Tibial artery (tissue), 4 donors: ENCODE measurements at regions not wholly inside any gene's neighbourhood (a gene's known extent, or its start where the extent isn't known, plus 50 kb on each side); places are given as distances from the start of the nearest gene placed in this dataset.

Source experiments
- DNase-seq, 2 donors: peaks; one replicate each; pipeline ENCODE4 v3.0.0-alpha.2; 2019
- H3K27ac ChIP-seq, 2 donors: fragments of 200-600 bp; sonication (generic) in 1 of 2; 1 replicate in 1 of 2; 2 replicates in 1 of 2; pipeline ENCODE4 v1.5.1; 2018 to 2019; ENCODE audit warnings: mild to moderate bottlenecking in 1 of 2
- H3K27me3 ChIP-seq, 2 donors: fragments of 200-600 bp; sonication (generic) in 1 of 2; one replicate each; pipeline versions ENCODE4 v1.5.1 to v1.6.0; 2016 to 2019
- H3K36me3 ChIP-seq, 3 donors: fragments of 200-600 bp; sonication (generic) in 2 of 3; one replicate each; pipeline ENCODE4 v1.5.1; 2016 to 2019; ENCODE audit warnings: mild to moderate bottlenecking in 2 of 3
- H3K4me1 ChIP-seq, 4 donors: fragments of 200-600 bp; sonication (generic) in 2 of 4; 1 replicate in 3 of 4; 2 replicates in 1 of 4; pipeline ENCODE4 v1.5.1; 2016 to 2019
- H3K4me3 ChIP-seq, 2 donors: fragments of 200-600 bp; sonication (generic) in 1 of 2; 1 replicate in 1 of 2; 2 replicates in 1 of 2; pipeline ENCODE4 v1.5.1; 2018 to 2019; ENCODE audit warnings: mild to moderate bottlenecking in 2 of 2
- H3K9me3 ChIP-seq, 3 donors: fragments of 200-600 bp; sonication (generic) in 1 of 3; one replicate each; pipeline ENCODE4 v1.5.1; 2016 to 2019
- CTCF ChIP-seq, 2 experiments: fragments of 200-600 bp in 1 of 2; fragments of 450-650 bp in 1 of 2; IDR thresholded peaks; one replicate each; pipeline ENCODE4 v1.5.1; 2017 to 2019; ENCODE audit warnings: antibody characterized with exemption in 2 of 2, mild to moderate bottlenecking in 1 of 2, moderate library complexity in 1 of 2
- intact Hi-C: fragments of 100-400 bp; cut with DNase I; formaldehyde crosslinking; loops from one replicate; pipeline ENCODE4 v1.15.0; 2023; ENCODE audit warnings: low total_unique reads

DNA sequence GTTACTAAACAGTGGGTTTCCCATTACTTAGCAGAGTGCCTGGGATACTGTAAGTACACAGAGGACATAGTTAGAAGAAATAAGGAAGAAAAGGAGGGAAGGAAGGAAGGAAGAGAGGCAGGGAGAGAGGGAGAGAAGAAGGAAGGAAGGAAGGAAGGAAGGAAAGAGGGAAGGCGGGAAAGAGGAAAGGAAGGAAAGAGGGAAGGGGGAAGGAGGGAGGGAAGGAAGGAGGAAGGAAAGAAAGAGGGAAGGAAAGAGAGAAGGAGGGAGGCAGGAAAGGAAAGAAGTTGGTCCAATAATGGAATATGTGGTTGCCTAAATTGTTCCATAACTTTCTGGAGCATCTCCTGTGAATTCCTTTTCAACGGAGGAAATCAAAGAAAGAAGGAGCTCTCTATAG is 1230.4 kb downstream of the AACS start:
- Histone ChIP-seq H3K27me3 (no peaks in the 10 kb centered on the region), H3K4me3 (no peak overlapping the region), H3K9me3 (peaks cover 0 to 14% (median 0%) of the 10 kb centered on the region in 3 donors), H3K4me1 (no peaks in the 10 kb centered on the region), H3K27ac (no peak overlapping the region), H3K36me3 (no peaks in the 10 kb centered on the region)
- no peak for DNase-seq
- intact Hi-C loops: no loop called here
- no peak for TF ChIP-seq CTCF (IDR thresholded peaks at IDR 0.05)

DNA sequence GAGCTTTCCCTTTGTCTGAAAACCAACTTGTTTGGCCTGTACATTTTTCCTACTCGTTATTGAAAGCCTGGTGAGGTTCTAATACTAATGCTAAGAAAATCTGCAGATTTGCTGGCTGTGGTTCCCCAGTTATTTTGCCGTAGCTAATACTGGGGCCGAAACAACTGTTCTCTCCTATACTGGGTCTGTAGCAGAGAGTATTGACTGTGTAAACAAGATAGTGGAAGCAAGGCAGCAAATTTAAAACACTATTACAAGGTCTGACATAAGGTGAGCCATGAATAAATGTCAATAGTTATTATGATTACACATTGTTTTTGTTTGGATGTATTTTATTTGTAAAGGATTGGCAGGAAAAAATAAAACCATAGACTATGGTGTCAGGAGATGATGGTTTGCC is 1244.0 kb downstream of the AACS start:
- H3K4me3 ChIP-seq: no peak overlapping the region
- no peaks in the 10 kb centered on the region for H3K27me3 ChIP-seq
- H3K9me3 ChIP-seq: peaks cover 0 to 8% (median 0%) of the 10 kb centered on the region in 3 donors
- H3K4me1 ChIP-seq: no peaks in the 10 kb centered on the region
- DNase-seq: no peak
- no peaks in the 10 kb centered on the region for H3K36me3 ChIP-seq
- intact Hi-C loops: no loop called here
- no peak overlapping the region for H3K27ac ChIP-seq
- TF ChIP-seq CTCF (IDR thresholded peaks at IDR 0.05): no peak

DNA sequence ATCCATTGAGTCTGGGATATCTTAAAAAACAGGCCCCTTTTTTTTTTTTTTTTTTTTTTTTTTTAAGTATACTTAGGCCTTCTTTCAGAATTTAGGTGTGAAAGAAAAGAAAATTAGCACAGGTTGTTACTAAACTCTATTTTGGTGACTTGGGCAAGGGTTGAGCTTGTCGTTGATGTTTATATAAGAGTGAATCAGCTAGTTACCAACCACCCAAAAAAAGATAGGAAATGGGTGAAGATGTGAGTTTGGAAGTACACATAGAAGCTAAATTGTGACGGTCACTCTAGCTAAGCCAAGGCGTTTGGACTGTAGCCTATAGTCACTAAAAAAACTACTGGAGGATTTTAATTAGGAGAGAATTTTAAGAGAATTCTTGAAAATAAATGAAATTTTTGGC is 1247.2 kb downstream of the AACS start:
- Histone ChIP-seq H3K4me3 (no peak overlapping the region), H3K9me3 (no peaks in the 10 kb centered on the region), H3K27ac (no peak overlapping the region), H3K27me3 (no peaks in the 10 kb centered on the region), H3K4me1 (no peaks in the 10 kb centered on the region), H3K36me3 (no peaks in the 10 kb centered on the region)
- DNase-seq: no peak
- intact Hi-C loops: no loop called here
- no peak for TF ChIP-seq CTCF (IDR thresholded peaks at IDR 0.05)

DNA sequence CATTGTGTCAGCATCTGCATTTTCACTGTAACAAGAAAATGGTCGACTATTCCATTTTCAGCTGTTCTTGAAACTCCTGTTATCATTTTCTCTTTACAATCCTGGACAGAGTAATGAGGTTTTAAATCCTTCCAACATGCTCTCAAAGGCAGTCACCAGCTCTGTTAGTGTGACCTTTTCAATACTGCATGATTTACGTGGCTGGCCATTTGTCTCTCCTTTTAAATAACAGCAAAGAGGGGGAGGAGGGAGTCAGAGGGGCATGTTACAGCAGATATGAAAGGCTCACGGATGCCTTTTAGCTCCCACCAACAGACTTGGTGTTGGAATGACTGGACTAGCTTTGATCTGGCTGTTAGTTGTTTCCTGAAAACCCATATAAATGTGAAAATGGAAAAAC is 1251.2 kb downstream of the AACS start:
- DNase-seq: no peak
- H3K4me1 ChIP-seq: no peaks in the 10 kb centered on the region
- no peak overlapping the region for H3K4me3 ChIP-seq
- H3K27ac ChIP-seq: no peak overlapping the region
- H3K27me3 ChIP-seq: no peaks in the 10 kb centered on the region
- no peaks in the 10 kb centered on the region for H3K9me3 ChIP-seq
- H3K36me3 ChIP-seq: no peaks in the 10 kb centered on the region
- intact Hi-C loops: no loop called here
- no peak for TF ChIP-seq CTCF (IDR thresholded peaks at IDR 0.05)

GRCh38 chr12:126337556-126338441 is 1272.6 kb downstream of the AACS start:
- H3K4me3 ChIP-seq: no peak overlapping the region
- TF ChIP-seq CTCF (IDR thresholded peaks at IDR 0.05): no peak
- H3K27ac ChIP-seq: no peak overlapping the region
- no peak for DNase-seq
- intact Hi-C loops: no loop called here
- H3K9me3 ChIP-seq: no peaks in the 10 kb centered on the region
- H3K4me1 ChIP-seq: no peaks in the 10 kb centered on the region
- H3K36me3 ChIP-seq: no peaks in the 10 kb centered on the region
- H3K27me3 ChIP-seq: no peaks in the 10 kb centered on the region
